HL-60 (cell line): ENCODE measurements at regions not wholly inside any gene's neighbourhood (a gene's known extent, or its start where the extent isn't known, plus 50 kb on each side); places are given as distances from the start of the nearest gene placed in this dataset.

Experiments used
- CTCF ChIP-seq: IDR thresholded peaks from one replicate; pipeline ENCODE4 v1.5.1; 2011; ENCODE audit warnings: low read length, control low read depth, inconsistent platforms; ENCODE audit not compliant: insufficient read depth
- GABPA ChIP-seq: IDR thresholded peaks from 2 replicates; pipeline ENCODE4 v1.6.1; 2012; ENCODE audit warnings: low read depth
- POLR2AphosphoS5 ChIP-seq: IDR thresholded peaks from 2 replicates; pipeline ENCODE4 v1.6.1; 2012; ENCODE audit warnings: low read depth
- REST ChIP-seq: IDR thresholded peaks from 2 replicates; pipeline ENCODE4 v1.6.1; 2012; ENCODE audit warnings: low read depth; ENCODE audit not compliant: insufficient replicate concordance
- SPI1 ChIP-seq: IDR thresholded peaks from 2 replicates; pipeline ENCODE4 v1.6.1; 2012; ENCODE audit warnings: low read depth, mild to moderate bottlenecking, borderline replicate concordance

- TF ChIP-seq GABPA (no peak), CTCF (no peak), REST (no peak), SPI1 (no peak), POLR2AphosphoS5 (no peak)
These were observed 83.1 kb upstream of the LMNB1 start for GRCh38 chr5:126693806-126694205.
